ENCODE measurements at regions not wholly inside any gene's neighbourhood (a gene's known extent, or its start where the extent isn't known, plus 50 kb on each side); places are given as distances from the start of the nearest gene placed in this dataset.

DNA sequence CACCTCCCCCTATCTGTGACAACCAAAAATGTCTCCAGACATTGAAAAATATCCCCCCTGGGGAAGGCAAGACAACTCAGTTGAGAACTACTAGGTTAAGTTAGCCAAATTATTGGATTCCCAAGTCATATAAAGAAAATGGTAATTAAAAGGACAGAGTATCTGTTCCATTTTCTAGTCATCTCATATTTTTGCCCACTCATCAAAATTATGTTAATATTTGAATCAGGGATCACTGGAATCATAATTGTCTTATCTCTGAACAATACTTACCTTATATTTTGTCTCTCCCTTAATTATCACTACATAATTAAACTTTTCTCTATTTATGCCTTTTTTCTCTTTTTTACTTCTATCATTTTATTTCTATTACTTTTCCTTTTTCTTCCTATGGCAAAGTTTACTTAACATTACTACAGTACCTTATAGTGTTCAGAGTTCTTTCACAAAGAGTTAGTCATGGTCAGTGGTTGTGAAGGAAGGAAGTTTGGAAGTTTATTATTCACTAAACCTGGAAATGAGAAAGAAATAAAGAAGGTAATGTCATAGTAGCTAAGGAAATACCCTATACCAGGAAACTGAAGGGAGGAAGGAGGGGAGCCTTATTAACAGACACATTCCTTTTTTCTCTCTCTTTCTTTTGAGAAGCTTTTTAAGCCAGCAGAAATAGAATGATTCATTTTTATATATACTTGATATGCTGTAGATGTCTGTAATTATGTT lies 332.9 kb downstream of the COL12A1 start:
- TF ChIP-seq, protein P1, sequence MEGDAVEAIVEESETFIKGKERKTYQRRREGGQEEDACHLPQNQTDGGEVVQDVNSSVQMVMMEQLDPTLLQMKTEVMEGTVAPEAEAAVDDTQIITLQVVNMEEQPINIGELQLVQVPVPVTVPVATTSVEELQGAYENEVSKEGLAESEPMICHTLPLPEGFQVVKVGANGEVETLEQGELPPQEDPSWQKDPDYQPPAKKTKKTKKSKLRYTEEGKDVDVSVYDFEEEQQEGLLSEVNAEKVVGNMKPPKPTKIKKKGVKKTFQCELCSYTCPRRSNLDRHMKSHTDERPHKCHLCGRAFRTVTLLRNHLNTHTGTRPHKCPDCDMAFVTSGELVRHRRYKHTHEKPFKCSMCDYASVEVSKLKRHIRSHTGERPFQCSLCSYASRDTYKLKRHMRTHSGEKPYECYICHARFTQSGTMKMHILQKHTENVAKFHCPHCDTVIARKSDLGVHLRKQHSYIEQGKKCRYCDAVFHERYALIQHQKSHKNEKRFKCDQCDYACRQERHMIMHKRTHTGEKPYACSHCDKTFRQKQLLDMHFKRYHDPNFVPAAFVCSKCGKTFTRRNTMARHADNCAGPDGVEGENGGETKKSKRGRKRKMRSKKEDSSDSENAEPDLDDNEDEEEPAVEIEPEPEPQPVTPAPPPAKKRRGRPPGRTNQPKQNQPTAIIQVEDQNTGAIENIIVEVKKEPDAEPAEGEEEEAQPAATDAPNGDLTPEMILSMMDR (IDR thresholded peaks at IDR 0.05; ENCODE audit: borderline replicate concordance, extremely low read depth, insufficient read depth), result no peak
- no peak overlapping the region for H3K27ac ChIP-seq (ENCODE audit: low read depth in 2 of 2, low read length in 2 of 2)
- peaks cover 0 to 9% (median 0%) of the 10 kb centered on the region in 3 donors for H3K9me3 ChIP-seq (ENCODE audit: control insufficient read depth in 2 of 3, insufficient read depth in 1 of 3, low read length in 3 of 3)
- FAIRE-seq (peak; percentile 41), DNase-seq (peak in 1 of 5 donors; percentile 49)
- intact Hi-C loops (cut with DNase I), result no loop called here
- H3K9ac ChIP-seq (ENCODE audit: low read length in 3 of 3), result no peak overlapping the region
- H3K4me1 ChIP-seq (ENCODE audit: control insufficient read depth in 2 of 3, insufficient read depth in 2 of 3, low read depth in 1 of 3, low read length in 3 of 3), result peaks cover 0 to 4% (median 3%) of the 10 kb centered on the region in 3 donors
- no peaks in the 10 kb centered on the region for H3K27me3 ChIP-seq (ENCODE audit: control insufficient read depth, insufficient read depth, low read length)
- H3K4me3 ChIP-seq (ENCODE audit: low read length in 3 of 3), result no peak overlapping the region
- H3K36me3 ChIP-seq (ENCODE audit: control insufficient read depth in 2 of 3, insufficient read depth in 3 of 3, low read length in 3 of 3), result no peaks in the 10 kb centered on the region

DNA sequence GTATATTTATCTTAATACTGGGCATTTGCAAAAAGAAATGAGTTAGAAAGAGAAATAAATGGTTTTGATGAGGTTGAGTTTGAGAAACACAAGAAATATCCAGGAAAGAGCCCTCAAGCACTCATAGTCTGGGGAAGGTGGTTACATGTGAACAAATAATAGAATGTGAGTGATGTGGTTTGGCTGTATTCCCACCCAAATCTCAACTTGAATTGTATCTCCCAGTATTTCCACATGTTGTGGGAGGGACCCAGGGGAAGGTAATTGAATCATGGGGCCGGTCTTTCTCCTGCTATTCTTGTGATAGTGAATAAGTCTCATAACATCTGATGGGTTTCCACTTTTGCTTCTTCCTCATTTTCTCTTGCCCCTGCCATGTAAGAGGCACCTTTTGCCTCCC lies 334.1 kb downstream of the COL12A1 start:
- Histone ChIP-seq H3K9me3 (ENCODE audit: control insufficient read depth in 2 of 3, insufficient read depth in 1 of 3, low read length in 3 of 3) (peaks cover 0 to 9% (median 0%) of the 10 kb centered on the region in 3 donors), H3K4me3 (ENCODE audit: low read length in 3 of 3) (no peak overlapping the region), H3K36me3 (ENCODE audit: control insufficient read depth in 2 of 3, insufficient read depth in 3 of 3, low read length in 3 of 3) (no peaks in the 10 kb centered on the region), H3K27ac (ENCODE audit: low read depth in 2 of 2, low read length in 2 of 2) (no peak overlapping the region), H3K9ac (ENCODE audit: low read length in 3 of 3) (no peak overlapping the region), H3K4me1 (ENCODE audit: control insufficient read depth in 2 of 3, insufficient read depth in 2 of 3, low read depth in 1 of 3, low read length in 3 of 3) (peaks cover 0 to 4% (median 3%) of the 10 kb centered on the region in 3 donors), H3K27me3 (ENCODE audit: control insufficient read depth, insufficient read depth, low read length) (no peaks in the 10 kb centered on the region)
- DNase-seq (no peak), FAIRE-seq (no peak)
- TF ChIP-seq, protein P1 (IDR thresholded peaks at IDR 0.05; ENCODE audit: borderline replicate concordance, extremely low read depth, insufficient read depth), result no peak
- intact Hi-C loops (cut with DNase I), result no loop called here

DNA sequence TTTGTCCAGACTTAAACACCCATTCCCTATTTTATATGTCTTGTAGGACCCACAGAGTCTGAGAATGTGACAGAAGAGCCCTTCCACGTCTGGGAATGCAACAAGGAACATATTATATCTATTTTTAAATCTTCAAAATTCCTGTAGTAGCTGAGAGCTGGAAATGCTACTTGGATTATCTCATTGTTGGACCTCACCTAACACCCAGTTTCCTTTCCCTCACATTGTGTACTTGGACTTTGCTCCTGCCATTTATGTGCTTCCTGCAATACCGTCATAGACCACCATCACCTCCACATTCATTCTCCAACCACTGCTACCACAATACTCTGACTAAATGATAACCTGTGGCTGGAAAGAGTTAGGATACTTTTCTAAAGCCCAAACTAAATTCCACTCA lies 335.4 kb downstream of the COL12A1 start:
- Histone ChIP-seq H3K4me3 (ENCODE audit: low read length in 3 of 3) (no peak overlapping the region), H3K9me3 (ENCODE audit: control insufficient read depth in 2 of 3, insufficient read depth in 1 of 3, low read length in 3 of 3) (peaks cover 0 to 9% (median 0%) of the 10 kb centered on the region in 3 donors), H3K27ac (ENCODE audit: low read depth in 2 of 2, low read length in 2 of 2) (no peak overlapping the region), H3K27me3 (ENCODE audit: control insufficient read depth, insufficient read depth, low read length) (no peaks in the 10 kb centered on the region), H3K4me1 (ENCODE audit: control insufficient read depth in 2 of 3, insufficient read depth in 2 of 3, low read depth in 1 of 3, low read length in 3 of 3) (peaks cover 0 to 4% (median 3%) of the 10 kb centered on the region in 3 donors), H3K36me3 (ENCODE audit: control insufficient read depth in 2 of 3, insufficient read depth in 3 of 3, low read length in 3 of 3) (no peaks in the 10 kb centered on the region), H3K9ac (ENCODE audit: low read length in 3 of 3) (no peak overlapping the region)
- no peak for DNase-seq
- intact Hi-C loops (cut with DNase I), result no loop called here
- FAIRE-seq, result no peak
- TF ChIP-seq, protein P1 (IDR thresholded peaks at IDR 0.05; ENCODE audit: borderline replicate concordance, extremely low read depth, insufficient read depth), result no peak
